ENCODE measurements at regions not wholly inside any gene's neighbourhood (a gene's known extent, or its start where the extent isn't known, plus 50 kb on each side); places are given as distances from the start of the nearest gene placed in this dataset.
"Not testable (repeated sequence)": the region's sequence is repeated elsewhere in the genome, so short reads cannot be mapped to it uniquely, and the experiment has no call there.

DNA sequence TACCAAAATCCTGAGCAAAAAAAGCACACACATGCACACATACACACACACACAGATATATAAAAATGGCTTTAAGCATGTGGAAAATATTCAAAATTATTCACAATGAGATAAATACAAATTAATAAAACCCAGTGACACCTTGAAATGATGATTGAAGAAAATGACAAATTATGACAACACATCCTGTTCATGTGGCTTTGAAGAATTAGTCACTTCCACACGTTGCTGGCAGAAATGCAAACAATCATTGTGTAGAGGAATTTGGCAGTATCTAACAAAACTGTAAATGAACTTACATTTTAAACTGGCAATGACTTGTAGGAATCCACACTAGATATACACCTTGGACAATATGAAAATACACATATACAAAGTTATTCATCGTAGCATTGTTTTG is 95.8 kb upstream of the RGPD4 start:
- DNase-seq (ENCODE audit: low spot score in 2 of 2): no peak
- no peak for FAIRE-seq

DNA sequence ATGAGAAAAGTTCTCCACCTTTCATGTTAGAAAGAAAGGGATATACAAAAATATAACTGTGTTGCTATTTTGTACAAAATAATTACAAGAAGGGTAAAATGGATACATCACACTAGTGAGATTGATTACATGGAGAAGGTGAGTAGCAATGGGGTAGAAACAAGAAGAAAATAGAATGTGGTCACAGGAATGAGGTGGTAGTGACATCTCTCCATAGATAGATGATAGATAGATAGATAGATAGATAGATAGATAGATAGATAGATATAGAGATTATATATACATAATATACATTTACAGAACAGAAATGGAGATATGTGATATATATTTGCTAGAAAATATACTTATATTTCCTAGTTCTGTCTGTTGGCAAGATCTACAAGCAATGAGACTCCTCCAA is 95.3 kb upstream of the RGPD4 start:
- FAIRE-seq (no peak), DNase-seq (ENCODE audit: low spot score in 2 of 2) (no peak)

DNA sequence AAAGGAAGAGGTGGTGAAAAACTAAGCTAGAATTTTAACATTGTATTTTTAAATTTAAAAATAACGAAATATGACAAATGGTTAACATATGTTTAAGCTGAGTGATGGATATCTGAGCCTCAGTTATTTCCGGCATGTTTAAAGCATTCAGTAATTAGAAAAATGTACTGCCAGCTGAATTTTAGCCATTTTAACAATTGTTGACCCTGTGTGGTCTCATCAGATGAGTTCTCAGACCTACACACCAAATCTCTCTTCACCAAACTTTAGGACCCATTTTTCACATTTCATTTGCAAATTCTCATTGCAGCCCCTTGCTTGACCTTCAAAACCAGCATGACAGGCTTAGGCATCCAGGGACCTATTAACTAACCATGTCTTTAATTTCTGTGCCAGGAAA is 91.5 kb upstream of the RGPD4 start:
- DNase-seq (ENCODE audit: low spot score in 2 of 2) (no peak), FAIRE-seq (no peak)

DNA sequence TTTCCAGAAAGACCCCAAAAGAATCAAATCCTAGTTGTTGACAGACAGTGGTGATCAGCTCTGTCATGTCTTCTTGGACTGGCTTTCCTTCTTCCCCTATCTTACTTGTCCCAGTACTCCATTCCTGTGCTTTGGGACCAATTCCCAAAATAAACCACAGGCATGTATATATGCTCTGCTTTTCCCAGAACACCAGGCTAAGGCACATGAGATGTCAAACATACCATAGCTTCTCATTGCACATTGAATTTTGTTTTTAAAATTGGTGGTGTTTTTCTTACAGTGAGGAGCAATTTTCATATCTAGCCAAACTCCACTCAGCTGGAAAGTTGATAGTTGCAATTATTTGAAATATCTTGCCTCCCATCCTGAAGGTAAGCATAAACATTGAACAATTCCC is 88.9 kb upstream of the RGPD4 start:
- no peak for FAIRE-seq

DNA sequence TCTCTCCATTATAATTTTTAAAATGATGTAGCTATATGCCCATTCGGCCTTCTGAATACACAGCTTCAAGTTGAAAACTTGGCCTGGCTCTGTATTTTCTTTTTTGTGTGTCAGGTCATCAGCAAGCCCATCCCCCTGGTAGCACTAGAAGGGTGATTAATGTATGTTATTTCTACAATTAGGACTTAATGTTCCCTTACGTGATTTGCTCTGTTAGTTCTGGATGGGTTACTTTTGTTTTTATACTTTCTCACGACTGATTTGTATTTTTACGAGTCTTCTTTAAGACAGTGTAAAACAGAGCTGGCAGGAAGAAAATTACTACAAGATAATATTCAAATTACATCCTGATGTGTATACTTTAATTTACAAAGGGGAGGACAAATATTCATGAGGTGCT is 88.4 kb upstream of the RGPD4 start:
- DNase-seq (ENCODE audit: low spot score in 2 of 2) (no peak), FAIRE-seq (no peak)

More for the DNA sequence above, 88.9 kb upstream of the RGPD4 start:
- DNase-seq (ENCODE audit: low spot score in 2 of 2): no peak

DNA sequence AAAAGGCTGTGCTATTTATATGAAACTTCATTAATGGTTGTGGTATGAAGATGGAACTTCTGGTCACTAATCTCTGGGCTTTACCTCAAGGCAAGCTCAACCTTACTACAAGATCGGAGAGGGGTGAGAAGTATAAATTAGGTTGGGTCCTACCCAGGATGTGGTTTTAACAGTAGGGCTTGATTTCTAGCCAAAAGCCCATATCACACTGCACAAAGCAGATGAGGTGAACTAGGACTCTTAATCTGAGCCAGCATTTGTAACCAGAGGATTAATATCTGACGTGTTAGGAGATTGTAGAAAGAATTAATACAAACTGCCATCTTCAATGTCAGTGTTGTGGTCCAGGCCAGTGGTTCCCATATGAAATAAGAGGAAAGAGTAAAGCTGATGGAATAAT is 86.4 kb upstream of the RGPD4 start:
- no peak for DNase-seq (ENCODE audit: low spot score in 2 of 2)
- FAIRE-seq: no peak

DNA sequence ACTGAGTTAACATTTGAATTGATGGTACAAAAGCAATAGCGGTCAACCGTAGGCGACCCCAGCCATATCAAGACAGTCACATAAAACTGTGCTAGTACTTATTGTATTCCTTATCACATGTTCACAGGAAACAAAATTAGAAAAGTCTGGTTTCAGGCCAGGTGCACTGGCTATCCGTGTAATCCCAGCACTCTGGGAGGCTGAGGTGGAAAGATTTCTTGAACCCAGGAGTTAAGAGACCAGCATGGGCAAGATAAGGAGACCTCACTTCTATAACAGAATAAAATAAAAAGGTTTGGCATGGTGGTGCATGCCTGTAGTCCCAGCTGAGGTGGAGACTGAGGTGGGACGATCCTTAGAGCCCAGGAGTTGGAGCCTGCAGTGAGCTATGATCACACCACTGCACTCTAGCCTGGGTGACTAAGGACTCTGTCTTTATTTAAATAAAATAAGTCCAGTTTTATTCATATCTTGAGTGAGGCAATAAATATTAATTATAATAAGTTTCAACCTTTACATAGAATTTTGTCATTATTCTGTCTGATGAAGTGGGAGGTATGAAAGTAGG is 84.1 kb upstream of the RGPD4 start:
- no peak for FAIRE-seq
- DNase-seq (ENCODE audit: low spot score in 2 of 2): no peak

DNA sequence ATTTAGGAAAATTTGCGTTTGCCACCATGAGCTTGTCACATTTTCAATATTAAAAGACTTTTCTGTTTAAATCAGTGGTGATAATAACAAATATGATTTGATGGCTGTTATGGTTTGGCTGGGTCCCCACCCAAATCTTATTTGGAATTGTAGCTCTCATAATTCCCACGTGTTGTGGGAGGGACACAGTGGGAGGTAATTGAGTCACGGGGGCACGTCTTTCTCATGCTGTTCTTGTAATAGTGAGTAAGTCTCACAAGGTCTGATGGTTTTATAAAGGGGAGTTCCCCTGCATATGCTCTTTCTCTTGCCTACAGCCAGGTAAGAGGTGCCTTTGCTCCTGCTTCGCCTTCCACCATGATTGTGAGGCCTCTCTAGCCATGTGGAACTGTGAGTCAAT is 83.4 kb upstream of the RGPD4 start:
- no peak for FAIRE-seq
- DNase-seq (ENCODE audit: low spot score in 2 of 2): no peak

DNA sequence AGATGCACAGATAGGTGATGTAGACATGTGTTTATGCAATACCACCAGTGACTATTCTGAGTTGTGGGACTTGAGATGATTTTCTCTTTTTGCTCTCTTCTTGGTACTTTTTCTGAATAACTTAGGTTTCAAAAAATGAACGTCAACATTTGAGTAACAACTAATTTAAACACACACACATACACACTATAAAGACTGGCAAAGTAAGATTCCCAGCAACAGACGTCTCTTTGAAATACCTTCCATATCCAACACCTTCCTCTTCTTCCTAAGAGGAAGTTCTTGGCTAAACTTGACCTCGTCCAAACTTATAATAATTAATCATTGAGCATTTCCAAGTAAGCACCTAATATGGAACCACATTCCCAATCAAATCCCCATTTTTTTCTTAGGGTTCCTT is 81.6 kb upstream of the RGPD4 start:
- no peak for DNase-seq (ENCODE audit: low spot score in 2 of 2)
- no peak for FAIRE-seq

DNA sequence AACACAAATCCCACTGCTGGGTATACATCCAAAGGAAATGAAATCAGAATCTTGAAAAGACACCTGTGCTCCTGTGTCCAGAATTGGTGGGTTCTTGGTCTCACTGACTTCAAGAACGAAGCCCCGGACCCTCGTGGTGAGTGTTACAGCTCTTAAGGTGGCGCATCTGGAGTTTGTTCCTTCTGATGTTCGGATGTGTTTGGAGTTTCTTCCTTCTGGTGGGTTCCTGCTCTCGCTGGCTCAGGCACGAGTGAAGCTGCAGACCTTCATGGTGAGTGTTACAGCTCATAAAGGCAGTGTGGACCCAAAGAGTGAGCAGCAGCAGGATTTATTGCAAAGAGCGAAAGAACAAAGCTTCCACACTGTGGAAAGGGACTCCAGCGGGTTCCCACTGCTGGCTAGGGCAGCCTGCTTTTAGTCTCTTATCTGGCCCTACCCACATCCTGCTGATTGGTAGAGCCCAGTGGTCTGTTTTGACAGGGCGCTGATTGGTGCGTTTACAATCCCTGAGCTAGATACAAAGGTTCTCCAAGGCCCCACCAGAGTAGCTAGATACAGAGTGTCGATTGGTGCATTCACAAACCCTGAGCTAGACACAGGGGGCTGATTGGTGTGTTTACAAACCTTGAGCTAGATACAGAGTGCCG is 80.0 kb upstream of the RGPD4 start:
- not testable (repeated sequence) for FAIRE-seq; DNase-seq (ENCODE audit: low spot score in 2 of 2)

DNA sequence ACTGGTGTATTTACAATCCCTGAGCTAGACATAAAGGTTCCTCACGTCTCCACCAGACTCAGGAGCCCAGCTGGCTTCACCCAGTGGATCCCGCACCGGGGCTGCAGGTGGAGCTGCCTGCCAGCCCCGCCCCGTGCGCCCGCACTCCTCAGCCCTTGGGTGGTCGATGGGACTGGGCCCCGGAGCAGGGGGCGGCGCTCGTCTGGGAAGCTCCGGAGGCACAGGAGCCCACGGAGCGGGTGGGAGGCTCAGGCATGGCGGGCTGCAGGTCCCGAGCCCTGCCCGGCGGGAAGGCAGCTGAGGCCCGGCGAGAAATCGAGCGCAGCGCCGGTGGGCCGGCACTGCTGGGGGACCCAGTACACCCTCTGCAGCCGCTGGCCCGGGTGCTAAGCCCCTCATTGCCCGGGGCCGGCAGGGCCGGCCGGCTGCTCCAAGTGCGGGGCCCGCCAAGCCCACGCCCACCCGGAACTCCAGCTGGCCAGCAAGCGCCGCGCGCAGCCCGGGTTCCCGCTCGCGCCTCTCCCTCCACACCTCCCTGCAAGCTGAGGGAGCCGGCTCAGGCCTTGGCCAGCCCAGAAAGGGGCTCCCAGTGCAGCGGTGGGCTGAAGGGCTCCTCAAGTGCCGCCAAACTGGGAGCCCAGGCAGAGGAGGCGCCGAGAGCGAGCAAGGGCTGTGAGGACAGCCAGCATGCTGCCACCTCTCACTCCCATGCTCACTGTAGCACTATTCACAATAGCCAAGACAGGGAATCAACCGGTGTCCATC is 79.3 kb upstream of the RGPD4 start:
- FAIRE-seq; DNase-seq (ENCODE audit: low spot score in 2 of 2): not testable (repeated sequence)

DNA sequence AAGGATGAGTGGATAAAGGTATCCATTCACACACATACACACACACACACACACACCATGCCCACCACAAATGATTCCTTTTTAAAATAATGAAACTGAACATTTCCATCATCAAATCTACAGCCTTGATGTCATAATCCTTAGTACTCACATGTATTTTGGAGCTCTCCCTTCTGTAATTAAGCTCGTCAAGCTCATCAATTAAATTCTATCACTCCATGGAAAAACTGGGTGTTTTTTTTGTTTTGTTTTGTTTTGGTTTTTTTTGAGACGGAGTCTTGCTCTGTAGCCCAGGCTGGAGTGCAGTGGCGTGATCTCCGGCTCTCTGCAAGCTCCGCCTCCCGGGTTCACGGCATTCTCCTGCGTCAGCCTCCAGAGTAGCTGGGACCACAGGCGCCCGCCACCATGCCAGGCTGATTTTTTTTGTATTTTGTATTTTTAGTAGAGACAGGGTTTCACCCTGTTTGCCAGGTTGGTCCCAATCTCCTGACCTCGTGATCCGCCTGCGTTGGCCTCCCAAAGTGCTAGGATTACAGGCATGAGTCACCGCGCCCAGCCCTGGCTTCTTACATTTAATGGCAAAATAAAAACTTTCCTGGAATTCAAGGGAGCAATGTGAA is 78.6 kb upstream of the RGPD4 start:
- FAIRE-seq: no peak

DNA sequence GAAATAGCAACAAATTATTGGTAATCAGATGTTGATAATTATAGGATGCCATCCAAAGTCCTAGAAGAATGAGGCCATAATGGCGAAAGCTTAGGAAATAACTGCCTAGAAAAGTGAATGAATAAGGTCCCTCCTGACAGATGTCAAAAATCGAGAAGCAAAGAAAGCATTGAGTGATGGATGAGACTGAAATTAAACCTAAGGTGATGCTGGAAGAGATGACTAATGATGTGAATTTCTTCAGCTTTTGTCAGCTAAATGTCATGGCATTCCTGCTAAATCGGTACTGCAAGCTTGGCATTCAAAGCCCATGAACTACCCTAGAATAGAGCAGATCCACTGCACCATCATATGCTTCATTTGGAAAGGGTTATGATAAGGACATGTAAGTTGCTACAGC is 74.8 kb upstream of the RGPD4 start:
- DNase-seq (ENCODE audit: low spot score in 2 of 2) (no peak), FAIRE-seq (no peak)

More for the DNA sequence above, 78.6 kb upstream of the RGPD4 start:
- DNase-seq (ENCODE audit: low spot score in 2 of 2): no peak

DNA sequence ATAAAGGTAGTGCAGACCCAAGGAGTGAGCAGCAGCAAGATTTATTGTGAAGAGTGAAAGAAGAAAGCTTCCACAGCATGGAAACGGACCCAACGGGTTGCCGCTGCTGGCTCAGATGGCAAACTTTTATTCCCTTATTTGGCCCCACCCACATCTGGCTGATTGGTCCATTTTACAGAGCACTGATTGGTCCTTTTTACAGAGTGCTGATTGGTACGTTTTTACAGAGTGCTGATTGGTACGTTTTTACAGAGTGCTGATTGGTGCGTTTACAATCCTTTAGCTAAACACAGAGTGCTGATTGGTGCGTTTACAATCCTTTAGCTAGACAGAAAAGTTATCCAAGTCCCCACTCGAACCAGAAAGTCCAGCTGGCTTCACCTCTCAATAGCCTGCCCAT is 72.9 kb upstream of the RGPD4 start:
- not testable (repeated sequence) for DNase-seq (ENCODE audit: low spot score in 2 of 2); FAIRE-seq

DNA sequence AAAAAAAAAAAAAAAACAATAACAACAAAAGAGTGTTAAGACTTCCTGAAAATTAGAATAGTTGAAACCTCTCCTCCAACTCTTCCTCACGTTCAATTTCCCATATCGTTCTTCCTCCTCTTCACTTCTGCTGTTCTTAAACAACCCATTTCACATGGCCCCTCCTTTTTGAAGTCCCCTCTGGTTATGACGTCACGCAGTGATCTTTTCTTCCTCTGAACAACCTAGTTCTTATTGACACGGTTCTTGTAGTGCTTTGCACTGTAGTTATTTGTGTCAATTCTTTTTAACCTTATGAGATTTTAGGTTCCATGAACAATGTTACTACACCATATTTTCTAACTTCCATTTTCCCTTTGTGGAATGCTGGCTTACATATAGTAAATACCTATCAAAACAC is 69.5 kb upstream of the RGPD4 start:
- no peak for DNase-seq (ENCODE audit: low spot score in 2 of 2)
- FAIRE-seq: no peak

DNA sequence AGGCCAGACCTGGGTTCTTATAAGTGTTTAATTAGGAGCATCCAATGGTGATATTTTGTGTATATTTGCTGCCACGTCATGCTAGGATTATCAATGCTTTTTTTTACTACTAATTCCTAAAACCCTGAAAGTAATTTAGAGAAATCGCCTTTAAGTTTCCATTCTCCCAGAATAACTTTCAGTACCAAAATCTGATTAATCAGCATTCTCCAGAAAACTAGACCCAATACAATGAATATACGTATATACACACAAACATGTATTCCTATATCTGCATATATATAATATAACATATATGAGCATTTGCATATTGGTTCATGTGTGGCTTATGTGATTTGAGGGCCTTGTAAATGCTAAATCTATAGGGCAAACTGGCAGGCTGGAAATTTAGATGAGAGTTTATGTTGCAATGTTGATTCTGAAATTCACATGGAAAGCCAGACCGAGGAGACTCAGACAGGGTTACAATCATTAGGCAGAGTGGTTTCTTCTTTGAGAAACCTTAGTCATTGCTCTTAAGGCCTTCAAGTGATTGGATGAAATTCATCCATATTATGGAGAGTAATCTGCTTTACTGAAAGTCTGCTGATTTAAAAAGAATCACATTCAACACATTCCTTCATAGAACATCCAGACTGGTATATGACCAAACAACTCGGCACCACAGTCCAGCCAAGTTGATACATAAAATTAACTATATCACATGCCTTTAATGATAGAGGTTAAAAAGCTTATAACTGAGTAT is 65.9 kb upstream of the RGPD4 start:
- FAIRE-seq: no peak
- no peak for DNase-seq (ENCODE audit: low spot score in 2 of 2)

DNA sequence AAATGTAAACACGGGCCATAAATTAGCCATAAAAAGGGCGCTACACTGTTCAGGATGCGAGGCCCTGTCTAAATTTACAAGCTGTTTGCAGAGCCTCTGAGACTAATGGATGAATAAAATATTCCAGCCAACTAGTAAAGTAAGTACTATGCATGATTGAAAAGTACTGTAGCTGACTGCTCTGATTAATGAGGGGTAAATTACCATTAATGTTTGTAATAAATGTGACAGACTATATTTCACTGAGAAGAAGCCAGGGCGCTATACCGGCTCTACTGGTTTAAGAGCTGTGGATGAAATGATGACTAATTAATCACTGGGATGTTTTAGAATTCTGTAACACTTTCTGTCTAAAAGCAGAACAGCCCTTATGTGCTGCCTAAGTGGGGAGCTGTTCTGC is 54.3 kb upstream of the RGPD4 start:
- DNase-seq (ENCODE audit: low spot score in 2 of 2) (no peak), FAIRE-seq (no peak)

DNA sequence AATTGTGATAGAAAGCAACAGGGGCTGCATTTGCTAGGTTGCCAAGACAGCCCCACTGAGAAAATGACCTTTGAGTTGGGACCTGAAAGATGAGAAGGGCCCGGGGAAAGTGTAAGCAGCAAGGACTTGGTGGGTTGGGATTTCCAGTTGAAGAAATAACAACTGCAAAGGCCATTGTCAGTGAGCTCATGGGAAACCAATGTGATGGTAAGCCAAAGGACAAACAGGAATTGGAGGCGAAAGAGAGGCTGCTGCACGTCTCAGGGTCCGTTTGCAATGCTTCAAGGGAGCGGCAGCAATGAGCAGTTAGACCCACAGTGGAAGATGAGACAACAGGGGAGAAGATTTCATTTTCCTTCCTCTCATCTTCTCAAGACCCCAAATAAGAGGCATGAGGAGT is 51.5 kb upstream of the RGPD4 start:
- FAIRE-seq: no peak
- no peak for DNase-seq (ENCODE audit: low spot score in 2 of 2)

DNA sequence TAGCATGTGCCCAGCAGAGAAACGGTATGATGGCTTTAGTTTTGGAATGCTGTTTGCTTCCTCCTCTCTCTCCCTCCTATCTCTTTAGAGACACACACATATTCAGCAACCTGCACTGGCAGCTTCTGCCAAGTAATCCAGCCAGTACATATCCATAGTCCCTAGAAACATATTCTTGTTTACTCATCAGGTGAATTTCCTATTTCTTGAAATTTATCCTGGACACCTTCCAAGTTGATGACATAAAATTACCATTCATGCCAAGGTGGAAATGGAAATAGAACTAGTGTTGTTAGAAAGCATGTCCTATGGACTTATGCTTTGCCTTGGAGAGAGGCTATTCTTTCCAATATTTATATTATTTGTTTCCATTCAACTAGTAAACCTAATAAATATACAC is 50.9 kb upstream of the RGPD4 start:
- no peak for DNase-seq (ENCODE audit: low spot score in 2 of 2)
- FAIRE-seq: no peak

DNA sequence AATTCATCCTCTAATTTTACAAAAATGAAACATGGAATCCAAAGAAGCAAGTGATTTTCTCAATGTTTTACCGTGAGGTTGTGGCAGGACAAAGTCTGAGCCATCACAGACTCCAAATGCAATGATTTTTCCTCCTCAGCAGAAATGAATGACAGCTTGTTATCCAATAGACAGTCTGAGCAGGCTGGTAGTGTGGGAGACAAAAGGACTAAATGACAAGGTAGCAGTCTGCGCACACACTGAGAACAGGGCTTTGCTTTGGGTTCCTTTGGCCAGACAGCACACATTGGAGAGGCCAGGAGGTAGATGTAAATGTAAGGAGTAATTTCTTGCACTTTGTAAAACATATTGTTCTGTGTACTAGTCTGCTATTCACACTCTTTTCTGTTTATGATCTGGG is 50.3 kb upstream of the RGPD4 start:
- FAIRE-seq: no peak

More for the DNA sequence above, 50.3 kb upstream of the RGPD4 start:
- no peak for DNase-seq (ENCODE audit: low spot score in 2 of 2)
